Bronchial epithelial cell (primary cell): ENCODE measurements at regions not wholly inside any gene's neighbourhood (a gene's known extent, or its start where the extent isn't known, plus 50 kb on each side); places are given as distances from the start of the nearest gene placed in this dataset.

Experiments
- DNase-seq: peaks from one replicate; pipeline ENCODE4 v3.0.0-alpha.2; 2010; ENCODE audit warnings: low read depth
- FAIRE-seq: peaks from 2 replicates; lab custom pipeline; 2011; peaks lifted over from hg19 to GRCh38; lab: Jason Lieb, UNC
- H3K27me3 ChIP-seq: 2 replicates; pipeline ENCODE4 v1.5.1; 2011; ENCODE audit warnings: low read length; ENCODE audit not compliant: control insufficient read depth, insufficient read depth
- H3K36me3 ChIP-seq: 2 replicates; pipeline ENCODE4 v1.5.1; 2011; ENCODE audit warnings: low read length; ENCODE audit not compliant: control insufficient read depth, insufficient read depth
- H3K4me3 ChIP-seq: 2 replicates; pipeline ENCODE4 v1.5.1; 2011; ENCODE audit warnings: mild to moderate bottlenecking, low read depth, low read length, control low read depth
- TF ChIP-seq, protein P1 (sequence below): IDR thresholded peaks from 2 replicates; pipeline ENCODE4 v1.5.1; 2011; ENCODE audit warnings: mild to moderate bottlenecking, moderate library complexity, low read length, control low read depth, inconsistent platforms; ENCODE audit not compliant: insufficient read depth, severe bottlenecking

DNA sequence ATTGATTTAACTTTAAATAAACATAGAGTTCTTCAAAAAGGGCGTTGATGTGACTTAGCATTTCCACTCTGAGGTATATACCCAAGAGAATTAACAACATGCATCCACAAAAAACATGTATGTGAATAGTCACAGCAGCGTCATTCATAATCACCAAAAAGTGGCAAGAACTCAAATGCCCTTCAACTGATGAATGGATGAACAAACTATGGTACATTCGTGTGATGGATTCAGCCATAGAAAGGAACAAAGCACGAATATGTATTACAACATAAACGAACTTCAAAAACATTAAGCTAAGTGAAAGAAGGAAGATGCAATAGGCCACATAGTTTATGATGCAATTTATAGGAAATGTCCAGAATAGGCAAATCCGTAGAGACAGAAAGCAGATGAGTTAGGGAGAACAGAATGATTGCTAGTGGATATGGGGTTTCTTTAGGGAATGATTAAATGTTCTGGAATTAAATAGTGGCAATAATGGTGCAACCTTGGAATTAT, 72.3 kb upstream of the UQCRFS1 start:
- Histone ChIP-seq H3K4me3 (no peak overlapping the region), H3K27me3 (no peaks in the 10 kb centered on the region), H3K36me3 (no peaks in the 10 kb centered on the region)
- DNase-seq, result no peak
- FAIRE-seq, result no peak
- TF ChIP-seq, protein P1, sequence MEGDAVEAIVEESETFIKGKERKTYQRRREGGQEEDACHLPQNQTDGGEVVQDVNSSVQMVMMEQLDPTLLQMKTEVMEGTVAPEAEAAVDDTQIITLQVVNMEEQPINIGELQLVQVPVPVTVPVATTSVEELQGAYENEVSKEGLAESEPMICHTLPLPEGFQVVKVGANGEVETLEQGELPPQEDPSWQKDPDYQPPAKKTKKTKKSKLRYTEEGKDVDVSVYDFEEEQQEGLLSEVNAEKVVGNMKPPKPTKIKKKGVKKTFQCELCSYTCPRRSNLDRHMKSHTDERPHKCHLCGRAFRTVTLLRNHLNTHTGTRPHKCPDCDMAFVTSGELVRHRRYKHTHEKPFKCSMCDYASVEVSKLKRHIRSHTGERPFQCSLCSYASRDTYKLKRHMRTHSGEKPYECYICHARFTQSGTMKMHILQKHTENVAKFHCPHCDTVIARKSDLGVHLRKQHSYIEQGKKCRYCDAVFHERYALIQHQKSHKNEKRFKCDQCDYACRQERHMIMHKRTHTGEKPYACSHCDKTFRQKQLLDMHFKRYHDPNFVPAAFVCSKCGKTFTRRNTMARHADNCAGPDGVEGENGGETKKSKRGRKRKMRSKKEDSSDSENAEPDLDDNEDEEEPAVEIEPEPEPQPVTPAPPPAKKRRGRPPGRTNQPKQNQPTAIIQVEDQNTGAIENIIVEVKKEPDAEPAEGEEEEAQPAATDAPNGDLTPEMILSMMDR, result no peak

DNA sequence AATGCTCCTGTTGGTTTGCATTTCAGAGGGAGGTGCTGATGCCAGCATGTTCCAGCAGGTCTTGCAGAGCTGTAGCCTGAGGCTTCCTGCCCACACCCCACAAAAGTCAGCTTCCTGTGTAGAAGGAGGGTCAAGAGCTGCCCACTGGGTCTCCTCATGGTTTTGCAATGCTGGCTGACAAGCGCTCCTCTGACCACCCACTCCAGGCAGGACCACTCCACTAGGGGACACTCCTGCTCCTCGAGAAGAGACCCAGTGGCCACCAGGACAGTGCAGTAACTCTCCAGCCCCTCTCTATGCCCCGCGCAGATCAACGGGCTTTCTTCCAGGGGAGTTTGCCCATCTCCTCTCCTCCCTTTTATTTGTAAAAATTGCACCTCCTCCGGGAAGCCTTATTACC, 72.9 kb upstream of the UQCRFS1 start:
- TF ChIP-seq, protein P1, result no peak
- DNase-seq (no peak), FAIRE-seq (no peak)
- Histone ChIP-seq H3K27me3 (no peaks in the 10 kb centered on the region), H3K36me3 (no peaks in the 10 kb centered on the region), H3K4me3 (no peak overlapping the region)

DNA sequence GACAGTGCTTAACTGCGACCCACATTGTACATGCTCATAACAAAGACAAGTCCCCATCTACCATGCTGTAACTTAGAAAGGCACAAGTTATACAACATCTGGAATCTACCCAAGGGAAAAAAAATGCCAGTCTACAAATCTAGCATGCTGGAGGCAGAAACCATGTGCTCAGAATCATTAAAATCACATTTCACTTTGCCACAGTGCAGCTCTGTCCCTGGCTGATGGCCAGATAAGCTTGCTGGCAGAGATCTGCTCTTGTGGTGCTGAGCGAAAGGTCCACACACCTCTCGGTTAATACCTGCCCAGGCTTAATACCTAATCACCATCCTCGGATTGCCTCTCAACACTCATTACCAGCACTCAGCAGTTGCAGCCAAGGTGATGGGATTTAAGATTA, 74.1 kb upstream of the UQCRFS1 start:
- no peaks in the 10 kb centered on the region for H3K36me3 ChIP-seq
- DNase-seq (no peak), FAIRE-seq (no peak)
- TF ChIP-seq, protein P1, result no peak
- no peak overlapping the region for H3K4me3 ChIP-seq
- no peaks in the 10 kb centered on the region for H3K27me3 ChIP-seq

DNA sequence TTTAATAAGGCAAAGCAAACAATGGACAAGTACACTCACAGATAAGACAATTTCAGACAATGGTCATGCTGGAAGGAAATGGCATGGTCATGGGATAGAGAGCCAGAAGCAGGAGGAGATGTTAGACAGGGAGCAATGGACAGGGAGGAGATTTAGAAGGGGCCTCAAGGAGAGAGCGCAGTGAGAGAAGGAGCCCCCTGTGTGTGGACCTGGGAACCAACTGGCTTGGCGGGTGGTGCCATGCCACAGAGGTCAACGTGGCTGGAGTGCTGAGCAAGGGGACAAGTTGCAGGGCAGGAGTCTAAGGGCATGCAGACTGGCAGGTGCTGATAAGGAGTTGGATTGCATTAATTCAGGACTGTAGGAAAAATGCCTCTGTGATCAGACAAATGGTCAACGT, 75.3 kb upstream of the UQCRFS1 start:
- Histone ChIP-seq H3K27me3 (no peaks in the 10 kb centered on the region), H3K4me3 (no peak overlapping the region), H3K36me3 (no peaks in the 10 kb centered on the region)
- DNase-seq, result no peak
- TF ChIP-seq, protein P1, result no peak
- FAIRE-seq, result no peak

DNA sequence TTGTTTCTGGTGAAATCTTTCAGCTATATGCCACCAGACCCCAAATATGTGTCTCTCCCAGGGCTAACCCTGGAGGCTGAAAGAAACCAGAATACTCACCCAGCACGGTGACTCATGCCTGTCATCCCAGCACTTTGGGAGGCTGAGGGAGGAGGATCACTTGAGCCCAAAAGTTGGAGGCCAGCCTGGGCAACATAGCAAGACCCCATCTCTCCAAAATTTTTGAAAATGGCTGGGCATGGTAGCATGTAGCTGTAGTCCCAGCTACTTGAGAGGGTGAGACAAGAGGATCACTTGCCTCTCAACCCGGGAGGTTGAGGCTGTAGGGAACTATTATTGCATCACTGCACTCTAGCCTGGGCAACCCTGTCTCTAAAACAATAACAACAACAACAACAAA, 76.1 kb upstream of the UQCRFS1 start:
- FAIRE-seq (no peak), DNase-seq (no peak)
- TF ChIP-seq, protein P1, result no peak
- H3K27me3 ChIP-seq, result no peaks in the 10 kb centered on the region
- H3K36me3 ChIP-seq, result no peaks in the 10 kb centered on the region
- H3K4me3 ChIP-seq, result no peak overlapping the region

DNA sequence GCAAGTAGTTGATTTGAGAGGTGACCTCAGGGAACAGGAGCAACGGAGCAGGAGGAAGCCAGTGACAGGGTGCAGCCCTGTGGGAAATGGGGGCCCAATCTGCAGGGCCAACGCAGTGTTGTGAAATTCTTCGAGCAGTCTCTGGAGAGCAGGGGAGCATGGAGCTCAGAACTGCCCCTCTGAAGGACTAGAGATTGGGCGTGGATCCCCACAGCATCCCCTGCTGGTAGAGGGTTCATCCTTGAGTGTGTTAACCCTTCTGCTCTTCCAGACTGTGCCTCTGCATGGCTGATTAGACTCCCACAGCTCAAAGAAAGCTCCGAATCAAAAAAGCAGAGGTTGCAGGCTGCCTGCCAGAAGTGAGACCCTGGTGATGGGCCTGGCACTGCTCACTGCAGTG, 77.9 kb upstream of the UQCRFS1 start:
- FAIRE-seq (no peak), DNase-seq (no peak)
- TF ChIP-seq, protein P1, result no peak
- Histone ChIP-seq H3K36me3 (no peaks in the 10 kb centered on the region), H3K4me3 (no peak overlapping the region), H3K27me3 (no peaks in the 10 kb centered on the region)
